ENCODE measurements at regions not wholly inside any gene's neighbourhood (a gene's known extent, or its start where the extent isn't known, plus 50 kb on each side); places are given as distances from the start of the nearest gene placed in this dataset.
"Not testable (repeated sequence)": the region's sequence is repeated elsewhere in the genome, so short reads cannot be mapped to it uniquely, and the experiment has no call there.

GRCh38 chr2:193140895-193141294, 946.2 kb upstream of the TMEFF2 start:
- DNase-seq (ENCODE audit: low read depth, low spot score); H3K4me3 ChIP-seq (ENCODE audit: low read length); H3K36me3 ChIP-seq (ENCODE audit: control insufficient read depth, insufficient read depth, low read length); H3K4me1 ChIP-seq (ENCODE audit: control insufficient read depth, insufficient read depth, low read length); H3K27ac ChIP-seq (ENCODE audit: low read length); H3K27me3 ChIP-seq (ENCODE audit: control insufficient read depth, insufficient read depth, low read length); H3K9me3 ChIP-seq (ENCODE audit: control insufficient read depth, insufficient read depth, low read length): not testable (repeated sequence)
- WGBS (ENCODE audit: insufficient coverage, insufficient read length): no CpG with 5 or more reads among the region's 1 CpG

GRCh38 chr2:193124815-193125214, 930.1 kb upstream of the TMEFF2 start:
- Histone ChIP-seq H3K27me3 (ENCODE audit: control insufficient read depth, insufficient read depth, low read length) (no peaks in the 10 kb centered on the region), H3K9me3 (ENCODE audit: control insufficient read depth, insufficient read depth, low read length) (no peaks in the 10 kb centered on the region), H3K4me3 (ENCODE audit: low read length) (no peak overlapping the region), H3K27ac (ENCODE audit: low read length) (no peak overlapping the region), H3K4me1 (ENCODE audit: control insufficient read depth, insufficient read depth, low read length) (no peaks in the 10 kb centered on the region), H3K36me3 (ENCODE audit: control insufficient read depth, insufficient read depth, low read length) (no peaks in the 10 kb centered on the region)
- no peak for DNase-seq (ENCODE audit: low read depth, low spot score)

- H3K36me3 ChIP-seq (ENCODE audit: control insufficient read depth, insufficient read depth, low read length): no peaks in the 10 kb centered on the region
- no peaks in the 10 kb centered on the region for H3K4me1 ChIP-seq (ENCODE audit: control insufficient read depth, insufficient read depth, low read length)
- H3K27me3 ChIP-seq (ENCODE audit: control insufficient read depth, insufficient read depth, low read length): no peaks in the 10 kb centered on the region
- no peaks in the 10 kb centered on the region for H3K9me3 ChIP-seq (ENCODE audit: control insufficient read depth, insufficient read depth, low read length)
- H3K4me3 ChIP-seq (ENCODE audit: low read length): no peak overlapping the region
- no peak for DNase-seq (ENCODE audit: low read depth, low spot score)
- no CpG with 5 or more reads among the region's 1 CpG for WGBS (ENCODE audit: insufficient coverage, insufficient read length)
- H3K27ac ChIP-seq (ENCODE audit: low read length): no peak overlapping the region
Observed at GRCh38 chr2:193114827-193115226, 920.1 kb upstream of the TMEFF2 start.

- Histone ChIP-seq H3K9me3 (ENCODE audit: control insufficient read depth, insufficient read depth, low read length) (no peaks in the 10 kb centered on the region), H3K27me3 (ENCODE audit: control insufficient read depth, insufficient read depth, low read length) (no peaks in the 10 kb centered on the region), H3K27ac (ENCODE audit: low read length) (no peak overlapping the region), H3K4me3 (ENCODE audit: low read length) (no peak overlapping the region), H3K36me3 (ENCODE audit: control insufficient read depth, insufficient read depth, low read length) (no peaks in the 10 kb centered on the region), H3K4me1 (ENCODE audit: control insufficient read depth, insufficient read depth, low read length) (no peaks in the 10 kb centered on the region)
- DNase-seq (ENCODE audit: low read depth, low spot score): no peak
- WGBS (ENCODE audit: insufficient coverage, insufficient read length): no CpG with 5 or more reads among the region's 1 CpG
Observed at GRCh38 chr2:193112986-193113385, 918.3 kb upstream of the TMEFF2 start.

GRCh38 chr2:193103064-193103463, 908.3 kb upstream of the TMEFF2 start:
- Histone ChIP-seq H3K9me3 (ENCODE audit: control insufficient read depth, insufficient read depth, low read length) (no peaks in the 10 kb centered on the region), H3K36me3 (ENCODE audit: control insufficient read depth, insufficient read depth, low read length) (no peaks in the 10 kb centered on the region), H3K4me1 (ENCODE audit: control insufficient read depth, insufficient read depth, low read length) (no peaks in the 10 kb centered on the region), H3K27me3 (ENCODE audit: control insufficient read depth, insufficient read depth, low read length) (no peaks in the 10 kb centered on the region), H3K27ac (ENCODE audit: low read length) (no peak overlapping the region), H3K4me3 (ENCODE audit: low read length) (no peak overlapping the region)
- WGBS (ENCODE audit: insufficient coverage, insufficient read length): no CpG with 5 or more reads among the region's 1 CpG
- no peak for DNase-seq (ENCODE audit: low read depth, low spot score)

GRCh38 chr2:193101591-193101990, 906.9 kb upstream of the TMEFF2 start:
- H3K27me3 ChIP-seq (ENCODE audit: control insufficient read depth, insufficient read depth, low read length): no peaks in the 10 kb centered on the region
- no peaks in the 10 kb centered on the region for H3K36me3 ChIP-seq (ENCODE audit: control insufficient read depth, insufficient read depth, low read length)
- H3K9me3 ChIP-seq (ENCODE audit: control insufficient read depth, insufficient read depth, low read length): no peaks in the 10 kb centered on the region
- H3K4me3 ChIP-seq (ENCODE audit: low read length): no peak overlapping the region
- WGBS (ENCODE audit: insufficient coverage, insufficient read length): no CpG with 5 or more reads among the region's 5 CpGs
- no peaks in the 10 kb centered on the region for H3K4me1 ChIP-seq (ENCODE audit: control insufficient read depth, insufficient read depth, low read length)
- DNase-seq (ENCODE audit: low read depth, low spot score): no peak
- H3K27ac ChIP-seq (ENCODE audit: low read length): no peak overlapping the region

- Histone ChIP-seq H3K36me3 (ENCODE audit: control insufficient read depth, insufficient read depth, low read length) (no peaks in the 10 kb centered on the region), H3K4me3 (ENCODE audit: low read length) (no peak overlapping the region), H3K9me3 (ENCODE audit: control insufficient read depth, insufficient read depth, low read length) (no peaks in the 10 kb centered on the region), H3K27me3 (ENCODE audit: control insufficient read depth, insufficient read depth, low read length) (no peaks in the 10 kb centered on the region), H3K27ac (ENCODE audit: low read length) (no peak overlapping the region), H3K4me1 (ENCODE audit: control insufficient read depth, insufficient read depth, low read length) (no peaks in the 10 kb centered on the region)
- WGBS (ENCODE audit: insufficient coverage, insufficient read length): no CpG with 5 or more reads among the region's 1 CpG
- no peak for DNase-seq (ENCODE audit: low read depth, low spot score)
Observed at GRCh38 chr2:193088026-193088425, 893.3 kb upstream of the TMEFF2 start.

- no peak for DNase-seq (ENCODE audit: low read depth, low spot score)
- H3K9me3 ChIP-seq (ENCODE audit: control insufficient read depth, insufficient read depth, low read length): no peaks in the 10 kb centered on the region
- no peak overlapping the region for H3K27ac ChIP-seq (ENCODE audit: low read length)
- H3K36me3 ChIP-seq (ENCODE audit: control insufficient read depth, insufficient read depth, low read length): no peaks in the 10 kb centered on the region
- no peak overlapping the region for H3K4me3 ChIP-seq (ENCODE audit: low read length)
- no peaks in the 10 kb centered on the region for H3K4me1 ChIP-seq (ENCODE audit: control insufficient read depth, insufficient read depth, low read length)
- no peaks in the 10 kb centered on the region for H3K27me3 ChIP-seq (ENCODE audit: control insufficient read depth, insufficient read depth, low read length)
Observed at GRCh38 chr2:193076995-193077394, 882.3 kb upstream of the TMEFF2 start.

- Histone ChIP-seq H3K27me3 (ENCODE audit: control insufficient read depth, insufficient read depth, low read length) (no peaks in the 10 kb centered on the region), H3K36me3 (ENCODE audit: control insufficient read depth, insufficient read depth, low read length) (no peaks in the 10 kb centered on the region), H3K9me3 (ENCODE audit: control insufficient read depth, insufficient read depth, low read length) (no peaks in the 10 kb centered on the region), H3K27ac (ENCODE audit: low read length) (no peak overlapping the region), H3K4me3 (ENCODE audit: low read length) (no peak overlapping the region), H3K4me1 (ENCODE audit: control insufficient read depth, insufficient read depth, low read length) (no peaks in the 10 kb centered on the region)
- no peak for DNase-seq (ENCODE audit: low read depth, low spot score)
- no CpG with 5 or more reads among the region's 2 CpGs for WGBS (ENCODE audit: insufficient coverage, insufficient read length)
Observed at GRCh38 chr2:193074933-193075332, 880.2 kb upstream of the TMEFF2 start.

GRCh38 chr2:193072647-193073046, 877.9 kb upstream of the TMEFF2 start:
- H3K4me1 ChIP-seq (ENCODE audit: control insufficient read depth, insufficient read depth, low read length): no peaks in the 10 kb centered on the region
- H3K36me3 ChIP-seq (ENCODE audit: control insufficient read depth, insufficient read depth, low read length): no peaks in the 10 kb centered on the region
- no peaks in the 10 kb centered on the region for H3K27me3 ChIP-seq (ENCODE audit: control insufficient read depth, insufficient read depth, low read length)
- no peak overlapping the region for H3K27ac ChIP-seq (ENCODE audit: low read length)
- no peak overlapping the region for H3K4me3 ChIP-seq (ENCODE audit: low read length)
- H3K9me3 ChIP-seq (ENCODE audit: control insufficient read depth, insufficient read depth, low read length): no peaks in the 10 kb centered on the region
- DNase-seq (ENCODE audit: low read depth, low spot score): no peak
- WGBS (ENCODE audit: insufficient coverage, insufficient read length): no CpG with 5 or more reads among the region's 3 CpGs

- not testable (repeated sequence) for H3K4me1 ChIP-seq (ENCODE audit: control insufficient read depth, insufficient read depth, low read length); H3K9me3 ChIP-seq (ENCODE audit: control insufficient read depth, insufficient read depth, low read length); H3K27ac ChIP-seq (ENCODE audit: low read length); DNase-seq (ENCODE audit: low read depth, low spot score); H3K36me3 ChIP-seq (ENCODE audit: control insufficient read depth, insufficient read depth, low read length); H3K4me3 ChIP-seq (ENCODE audit: low read length); H3K27me3 ChIP-seq (ENCODE audit: control insufficient read depth, insufficient read depth, low read length)
- WGBS (ENCODE audit: insufficient coverage, insufficient read length): no CpG with 5 or more reads among the region's 3 CpGs
Observed at GRCh38 chr2:193025556-193025955, 830.8 kb upstream of the TMEFF2 start.

Measured in iPS DF 6.9 (cell line).